ENCODE measurements at regions not wholly inside any gene's neighbourhood (a gene's known extent, or its start where the extent isn't known, plus 50 kb on each side); places are given as distances from the start of the nearest gene placed in this dataset.

GRCh38 chr15:69585937-69586336 lies 133.3 kb downstream of the RPLP1 start:
- TF ChIP-seq, protein P1, sequence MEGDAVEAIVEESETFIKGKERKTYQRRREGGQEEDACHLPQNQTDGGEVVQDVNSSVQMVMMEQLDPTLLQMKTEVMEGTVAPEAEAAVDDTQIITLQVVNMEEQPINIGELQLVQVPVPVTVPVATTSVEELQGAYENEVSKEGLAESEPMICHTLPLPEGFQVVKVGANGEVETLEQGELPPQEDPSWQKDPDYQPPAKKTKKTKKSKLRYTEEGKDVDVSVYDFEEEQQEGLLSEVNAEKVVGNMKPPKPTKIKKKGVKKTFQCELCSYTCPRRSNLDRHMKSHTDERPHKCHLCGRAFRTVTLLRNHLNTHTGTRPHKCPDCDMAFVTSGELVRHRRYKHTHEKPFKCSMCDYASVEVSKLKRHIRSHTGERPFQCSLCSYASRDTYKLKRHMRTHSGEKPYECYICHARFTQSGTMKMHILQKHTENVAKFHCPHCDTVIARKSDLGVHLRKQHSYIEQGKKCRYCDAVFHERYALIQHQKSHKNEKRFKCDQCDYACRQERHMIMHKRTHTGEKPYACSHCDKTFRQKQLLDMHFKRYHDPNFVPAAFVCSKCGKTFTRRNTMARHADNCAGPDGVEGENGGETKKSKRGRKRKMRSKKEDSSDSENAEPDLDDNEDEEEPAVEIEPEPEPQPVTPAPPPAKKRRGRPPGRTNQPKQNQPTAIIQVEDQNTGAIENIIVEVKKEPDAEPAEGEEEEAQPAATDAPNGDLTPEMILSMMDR (IDR thresholded peaks at IDR 0.05) = no peak
- TF ChIP-seq ZFX (IDR thresholded peaks at IDR 0.05; ENCODE audit: borderline replicate concordance) = no peak

All from 22Rv1 (cell line).